GM12878 (cell line): ENCODE measurements at regions not wholly inside any gene's neighbourhood (a gene's known extent, or its start where the extent isn't known, plus 50 kb on each side); places are given as distances from the start of the nearest gene placed in this dataset.

Experiments used
- CTCF ChIP-seq, 3 experiments: IDR thresholded peaks in 2 of 3; conservative IDR thresholded peaks in 1 of 3; 2 replicates each; pipeline ENCODE4 v1.5.1; 2011; ENCODE audit warnings: low read depth in 3 of 3, low read length in 3 of 3, mild to moderate bottlenecking in 3 of 3, control low read depth in 2 of 3, moderate library complexity in 2 of 3, inconsistent platforms in 1 of 3, mixed read lengths in 1 of 3; ENCODE audit not compliant: control insufficient read depth in 2 of 3, insufficient read depth in 1 of 3; ENCODE audit errors: extremely low read depth in 1 of 3
- JUNB ChIP-seq: IDR thresholded peaks from 2 replicates; pipeline ENCODE4 v1.6.1; 2016; ENCODE audit warnings: antibody characterized with exemption, mild to moderate bottlenecking
- USF2 ChIP-seq: IDR thresholded peaks from 2 replicates; pipeline ENCODE4 v1.6.1; 2011; ENCODE audit warnings: low read depth, low read length, improper control_type of control experiment, borderline replicate concordance

- TF ChIP-seq CTCF (IDR thresholded peaks at IDR 0.05 in 2 of 3, conservative IDR thresholded peaks at IDR 0.05 in 1 of 3; ENCODE audit: control insufficient read depth in 2 of 3, extremely low read depth in 1 of 3, insufficient read depth in 1 of 3, low read depth in 3 of 3, low read length in 3 of 3) (no peak), USF2 (no peak), JUNB (no peak)
Measured at GRCh38 chr2:797556-797955, 120.3 kb upstream of the TMEM18 start.
